SK-N-SH (cell line): ENCODE measurements at regions not wholly inside any gene's neighbourhood (a gene's known extent, or its start where the extent isn't known, plus 50 kb on each side); places are given as distances from the start of the nearest gene placed in this dataset.

ENCODE experiments used
- EP300 ChIP-seq, 2 experiments: IDR thresholded peaks; 2 replicates each; pipeline versions ENCODE4 v1.4.0 to v1.6.1; 2012; ENCODE audit warnings: borderline replicate concordance in 1 of 2, low read depth in 1 of 2, low read length in 1 of 2
- EZH2phosphoT487 ChIP-seq: fragments of 200-600 bp; sonication (generic); IDR thresholded peaks from 2 replicates; pipeline ENCODE4 v1.6.1; 2017; ENCODE audit warnings: low read depth, mixed run types, mild to moderate bottlenecking, antibody characterized with exemption, moderate library complexity, borderline replicate concordance
- GABPA ChIP-seq: IDR thresholded peaks from 2 replicates; pipeline ENCODE4 v1.4.0; 2012; ENCODE audit warnings: low read depth, mild to moderate bottlenecking
- NRF1 ChIP-seq: IDR thresholded peaks from 2 replicates; pipeline ENCODE4 v1.6.1; 2012; ENCODE audit warnings: low read depth, mild to moderate bottlenecking, low read length
- POLR2AphosphoS5 ChIP-seq: IDR thresholded peaks from 2 replicates; pipeline ENCODE4 v1.6.1; 2012; ENCODE audit warnings: low read depth, low read length
- RAD21 ChIP-seq: IDR thresholded peaks from 2 replicates; pipeline ENCODE4 v1.6.1; 2012; ENCODE audit warnings: mild to moderate bottlenecking, low read length
- TAF1 ChIP-seq: IDR thresholded peaks from 2 replicates; pipeline ENCODE4 v1.6.1; 2012; ENCODE audit warnings: low read depth, mild to moderate bottlenecking, low read length, moderate library complexity, borderline replicate concordance
- YY1 ChIP-seq: IDR thresholded peaks from 2 replicates; pipeline ENCODE4 v1.4.0; 2012; ENCODE audit warnings: low read depth, mild to moderate bottlenecking
- TF ChIP-seq, protein P1 (sequence below): fragments of 200-600 bp; sonication (generic); IDR thresholded peaks from 2 replicates; pipeline ENCODE4 v1.6.1; 2017; ENCODE audit warnings: antibody characterized with exemption, mild to moderate bottlenecking, moderate library complexity
- TF ChIP-seq, protein P2 (sequence below): IDR thresholded peaks from 2 replicates; pipeline ENCODE4 v1.4.0; 2012; ENCODE audit warnings: low read depth, borderline replicate concordance
- TF ChIP-seq, protein P3 (sequence below): fragments of 150-350 bp; IDR thresholded peaks from 2 replicates; pipeline ENCODE4 v1.6.1; 2016; ENCODE audit warnings: mild to moderate bottlenecking, low read depth, low read length
- TF ChIP-seq, protein P4 (sequence below): fragments of 150-350 bp; IDR thresholded peaks from 2 replicates; pipeline ENCODE4 v1.6.1; 2017; ENCODE audit warnings: antibody characterized with exemption, low read length, low read depth, borderline replicate concordance

DNA sequence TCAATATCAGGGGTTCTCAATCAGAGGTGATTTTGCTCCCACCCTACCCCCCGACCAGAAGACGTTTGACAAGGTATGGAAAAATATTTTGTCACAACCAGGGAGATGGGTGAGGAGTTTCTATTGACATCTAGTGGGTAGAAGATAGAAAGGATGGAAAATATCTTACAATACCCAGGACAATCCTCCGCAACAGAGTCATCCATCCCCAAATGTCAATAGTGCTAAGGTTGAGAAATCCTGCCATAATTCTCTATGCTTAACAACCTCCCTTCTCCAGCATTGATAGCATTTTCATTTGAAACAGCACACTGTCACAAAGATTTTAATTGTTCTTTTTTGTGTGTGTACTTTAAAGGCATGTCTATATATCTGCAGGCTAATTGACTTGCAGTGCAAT, 890.5 kb downstream of the PDHA2 start:
- TF ChIP-seq, protein P1, sequence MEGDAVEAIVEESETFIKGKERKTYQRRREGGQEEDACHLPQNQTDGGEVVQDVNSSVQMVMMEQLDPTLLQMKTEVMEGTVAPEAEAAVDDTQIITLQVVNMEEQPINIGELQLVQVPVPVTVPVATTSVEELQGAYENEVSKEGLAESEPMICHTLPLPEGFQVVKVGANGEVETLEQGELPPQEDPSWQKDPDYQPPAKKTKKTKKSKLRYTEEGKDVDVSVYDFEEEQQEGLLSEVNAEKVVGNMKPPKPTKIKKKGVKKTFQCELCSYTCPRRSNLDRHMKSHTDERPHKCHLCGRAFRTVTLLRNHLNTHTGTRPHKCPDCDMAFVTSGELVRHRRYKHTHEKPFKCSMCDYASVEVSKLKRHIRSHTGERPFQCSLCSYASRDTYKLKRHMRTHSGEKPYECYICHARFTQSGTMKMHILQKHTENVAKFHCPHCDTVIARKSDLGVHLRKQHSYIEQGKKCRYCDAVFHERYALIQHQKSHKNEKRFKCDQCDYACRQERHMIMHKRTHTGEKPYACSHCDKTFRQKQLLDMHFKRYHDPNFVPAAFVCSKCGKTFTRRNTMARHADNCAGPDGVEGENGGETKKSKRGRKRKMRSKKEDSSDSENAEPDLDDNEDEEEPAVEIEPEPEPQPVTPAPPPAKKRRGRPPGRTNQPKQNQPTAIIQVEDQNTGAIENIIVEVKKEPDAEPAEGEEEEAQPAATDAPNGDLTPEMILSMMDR, result no peak
- TF ChIP-seq EZH2phosphoT487 (no peak), RAD21 (no peak), POLR2AphosphoS5 (no peak), EP300 (IDR thresholded peaks at IDR 0.05; ENCODE audit: borderline replicate concordance in 1 of 2, low read depth in 1 of 2, low read length in 1 of 2) (no peak), YY1 (no peak), NRF1 (no peak), TAF1 (no peak), GABPA (no peak)
- TF ChIP-seq, protein P2, sequence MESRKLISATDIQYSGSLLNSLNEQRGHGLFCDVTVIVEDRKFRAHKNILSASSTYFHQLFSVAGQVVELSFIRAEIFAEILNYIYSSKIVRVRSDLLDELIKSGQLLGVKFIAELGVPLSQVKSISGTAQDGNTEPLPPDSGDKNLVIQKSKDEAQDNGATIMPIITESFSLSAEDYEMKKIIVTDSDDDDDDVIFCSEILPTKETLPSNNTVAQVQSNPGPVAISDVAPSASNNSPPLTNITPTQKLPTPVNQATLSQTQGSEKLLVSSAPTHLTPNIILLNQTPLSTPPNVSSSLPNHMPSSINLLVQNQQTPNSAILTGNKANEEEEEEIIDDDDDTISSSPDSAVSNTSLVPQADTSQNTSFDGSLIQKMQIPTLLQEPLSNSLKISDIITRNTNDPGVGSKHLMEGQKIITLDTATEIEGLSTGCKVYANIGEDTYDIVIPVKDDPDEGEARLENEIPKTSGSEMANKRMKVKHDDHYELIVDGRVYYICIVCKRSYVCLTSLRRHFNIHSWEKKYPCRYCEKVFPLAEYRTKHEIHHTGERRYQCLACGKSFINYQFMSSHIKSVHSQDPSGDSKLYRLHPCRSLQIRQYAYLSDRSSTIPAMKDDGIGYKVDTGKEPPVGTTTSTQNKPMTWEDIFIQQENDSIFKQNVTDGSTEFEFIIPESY, result no peak
- TF ChIP-seq, protein P3, sequence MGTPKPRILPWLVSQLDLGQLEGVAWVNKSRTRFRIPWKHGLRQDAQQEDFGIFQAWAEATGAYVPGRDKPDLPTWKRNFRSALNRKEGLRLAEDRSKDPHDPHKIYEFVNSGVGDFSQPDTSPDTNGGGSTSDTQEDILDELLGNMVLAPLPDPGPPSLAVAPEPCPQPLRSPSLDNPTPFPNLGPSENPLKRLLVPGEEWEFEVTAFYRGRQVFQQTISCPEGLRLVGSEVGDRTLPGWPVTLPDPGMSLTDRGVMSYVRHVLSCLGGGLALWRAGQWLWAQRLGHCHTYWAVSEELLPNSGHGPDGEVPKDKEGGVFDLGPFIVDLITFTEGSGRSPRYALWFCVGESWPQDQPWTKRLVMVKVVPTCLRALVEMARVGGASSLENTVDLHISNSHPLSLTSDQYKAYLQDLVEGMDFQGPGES, result no peak
- TF ChIP-seq, protein P4, sequence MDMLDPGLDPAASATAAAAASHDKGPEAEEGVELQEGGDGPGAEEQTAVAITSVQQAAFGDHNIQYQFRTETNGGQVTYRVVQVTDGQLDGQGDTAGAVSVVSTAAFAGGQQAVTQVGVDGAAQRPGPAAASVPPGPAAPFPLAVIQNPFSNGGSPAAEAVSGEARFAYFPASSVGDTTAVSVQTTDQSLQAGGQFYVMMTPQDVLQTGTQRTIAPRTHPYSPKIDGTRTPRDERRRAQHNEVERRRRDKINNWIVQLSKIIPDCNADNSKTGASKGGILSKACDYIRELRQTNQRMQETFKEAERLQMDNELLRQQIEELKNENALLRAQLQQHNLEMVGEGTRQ, result no peak
